Loucy (cell line): ENCODE measurements at regions not wholly inside any gene's neighbourhood (a gene's known extent, or its start where the extent isn't known, plus 50 kb on each side); places are given as distances from the start of the nearest gene placed in this dataset.
A peak's percentile ranks its signal among the peaks of the same experiment; 100 is the strongest.

Experiments
- H2AFZ ChIP-seq: fragments of 200-600 bp; sonication (generic); 2 replicates; pipeline ENCODE4 v1.6.0; 2016; ENCODE audit warnings: antibody characterized with exemption, mild to moderate bottlenecking, low read length, moderate library complexity
- H3F3A ChIP-seq: fragments of 200-600 bp; 2 replicates; pipeline ENCODE4 v1.6.0; 2016; ENCODE audit warnings: antibody characterized with exemption, low read depth, mild to moderate bottlenecking
- H3K27me3 ChIP-seq: fragments of 200-600 bp; sonication (generic); 2 replicates; pipeline ENCODE4 v1.6.1; 2014; ENCODE audit warnings: low read length, mild to moderate bottlenecking; ENCODE audit not compliant: insufficient read depth, poor library complexity, severe bottlenecking
- H3K36me3 ChIP-seq: fragments of 200-600 bp; sonication (generic); 2 replicates; pipeline ENCODE4 v1.6.1; 2016; ENCODE audit warnings: low read length; ENCODE audit not compliant: insufficient read depth
- H3K4me1 ChIP-seq: fragments of 200-600 bp; sonication (generic); 2 replicates; pipeline ENCODE4 v1.5.1; 2014; ENCODE audit warnings: low read length, mild to moderate bottlenecking; ENCODE audit not compliant: insufficient read depth, poor library complexity, severe bottlenecking
- H3K4me2 ChIP-seq: fragments of 200-600 bp; sonication (generic); 2 replicates; pipeline ENCODE4 v1.6.0; 2014; ENCODE audit warnings: antibody characterized with exemption, low read length, low read depth, mild to moderate bottlenecking; ENCODE audit not compliant: poor library complexity, severe bottlenecking
- H3K4me3 ChIP-seq: fragments of 200-600 bp; sonication (generic); 2 replicates; pipeline ENCODE4 v1.5.1; 2014; ENCODE audit warnings: low read length, mild to moderate bottlenecking, mixed read lengths; ENCODE audit not compliant: poor library complexity, severe bottlenecking
- H3K79me2 ChIP-seq: fragments of 200-600 bp; sonication (generic); 2 replicates; pipeline ENCODE4 v1.6.1; 2014; ENCODE audit warnings: low read length; ENCODE audit not compliant: insufficient read depth
- H3K9ac ChIP-seq: fragments of 200-600 bp; sonication (generic); 2 replicates; pipeline ENCODE4 v1.6.0; 2014; ENCODE audit warnings: mild to moderate bottlenecking, low read depth, low read length, moderate library complexity; ENCODE audit not compliant: poor library complexity, severe bottlenecking
- H3K9me2 ChIP-seq: fragments of 200-600 bp; sonication (generic); replicated peaks from 2 replicates; pipeline ENCODE4 v1.6.1; 2016; ENCODE audit warnings: low read depth, low read length, mixed read lengths
- H3K9me3 ChIP-seq: fragments of 200-600 bp; sonication (generic); 2 replicates; pipeline ENCODE4 v1.6.1; 2014; ENCODE audit warnings: mild to moderate bottlenecking, antibody characterized with exemption, low read length, low read depth; ENCODE audit not compliant: insufficient read depth
- H4K20me1 ChIP-seq: fragments of 200-600 bp; sonication (generic); 2 replicates; pipeline ENCODE4 v1.6.0; 2014; ENCODE audit warnings: antibody characterized with exemption, low read length, mild to moderate bottlenecking; ENCODE audit not compliant: insufficient read depth, poor library complexity, severe bottlenecking
- EZH2phosphoT487 ChIP-seq: fragments of 200-600 bp; IDR thresholded peaks from 2 replicates; pipeline ENCODE4 v1.6.1; 2018; ENCODE audit warnings: antibody characterized with exemption, mild to moderate bottlenecking, moderate library complexity, borderline replicate concordance
- TF ChIP-seq, protein P1 (sequence below): fragments of 200-600 bp; sonication (generic); conservative IDR thresholded peaks from 2 replicates; pipeline ENCODE4 v1.5.1; 2014; ENCODE audit warnings: mild to moderate bottlenecking, antibody characterized with exemption, low read length

DNA sequence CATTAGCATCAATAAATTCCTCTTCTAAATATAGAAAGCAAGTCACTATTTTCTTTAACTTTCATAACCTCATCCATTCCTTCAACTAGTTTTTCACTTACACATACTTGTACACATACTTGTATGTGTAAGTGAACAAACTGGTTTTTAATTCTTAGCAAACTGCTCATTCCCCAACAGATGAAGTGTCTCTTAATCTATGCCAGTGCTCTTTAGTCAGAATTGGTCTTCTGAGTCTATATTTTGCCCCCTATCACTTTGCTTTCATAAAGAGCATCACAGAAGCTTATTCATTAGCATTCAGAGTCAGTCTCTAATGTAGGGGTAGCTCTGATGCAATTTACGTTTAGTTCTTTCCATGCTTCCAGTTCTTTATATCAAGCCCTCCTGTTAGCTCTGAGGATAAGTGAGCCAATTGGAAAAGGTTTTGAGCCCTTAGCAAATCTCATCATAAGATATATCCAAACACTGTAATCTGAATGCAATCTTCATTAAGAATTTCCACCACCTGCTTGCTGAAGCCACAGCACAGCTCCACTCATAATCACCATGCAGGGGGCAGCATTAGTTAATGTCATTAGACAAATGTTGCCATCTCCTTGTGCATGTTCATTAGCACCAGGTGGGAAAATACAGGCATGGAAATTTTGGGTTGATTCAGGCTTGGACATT, 178.5 kb upstream of the SLC24A2 start:
- TF ChIP-seq, protein P1, sequence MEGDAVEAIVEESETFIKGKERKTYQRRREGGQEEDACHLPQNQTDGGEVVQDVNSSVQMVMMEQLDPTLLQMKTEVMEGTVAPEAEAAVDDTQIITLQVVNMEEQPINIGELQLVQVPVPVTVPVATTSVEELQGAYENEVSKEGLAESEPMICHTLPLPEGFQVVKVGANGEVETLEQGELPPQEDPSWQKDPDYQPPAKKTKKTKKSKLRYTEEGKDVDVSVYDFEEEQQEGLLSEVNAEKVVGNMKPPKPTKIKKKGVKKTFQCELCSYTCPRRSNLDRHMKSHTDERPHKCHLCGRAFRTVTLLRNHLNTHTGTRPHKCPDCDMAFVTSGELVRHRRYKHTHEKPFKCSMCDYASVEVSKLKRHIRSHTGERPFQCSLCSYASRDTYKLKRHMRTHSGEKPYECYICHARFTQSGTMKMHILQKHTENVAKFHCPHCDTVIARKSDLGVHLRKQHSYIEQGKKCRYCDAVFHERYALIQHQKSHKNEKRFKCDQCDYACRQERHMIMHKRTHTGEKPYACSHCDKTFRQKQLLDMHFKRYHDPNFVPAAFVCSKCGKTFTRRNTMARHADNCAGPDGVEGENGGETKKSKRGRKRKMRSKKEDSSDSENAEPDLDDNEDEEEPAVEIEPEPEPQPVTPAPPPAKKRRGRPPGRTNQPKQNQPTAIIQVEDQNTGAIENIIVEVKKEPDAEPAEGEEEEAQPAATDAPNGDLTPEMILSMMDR, result peak; percentile 63
- no peak for TF ChIP-seq EZH2phosphoT487
- H3K9me3 ChIP-seq, result no peaks in the 10 kb centered on the region
- H2AFZ ChIP-seq, result no peak overlapping the region
- H3K79me2 ChIP-seq, result no peaks in the 10 kb centered on the region
- no peak overlapping the region for H3K4me3 ChIP-seq
- H3K9ac ChIP-seq, result no peak overlapping the region
- H3K4me1 ChIP-seq, result no peaks in the 10 kb centered on the region
- H4K20me1 ChIP-seq, result no peaks in the 10 kb centered on the region
- no peaks in the 10 kb centered on the region for H3K36me3 ChIP-seq
- no peaks in the 10 kb centered on the region for H3K9me2 ChIP-seq
- no peaks in the 10 kb centered on the region for H3F3A ChIP-seq
- H3K4me2 ChIP-seq, result no peak overlapping the region
- no peaks in the 10 kb centered on the region for H3K27me3 ChIP-seq

DNA sequence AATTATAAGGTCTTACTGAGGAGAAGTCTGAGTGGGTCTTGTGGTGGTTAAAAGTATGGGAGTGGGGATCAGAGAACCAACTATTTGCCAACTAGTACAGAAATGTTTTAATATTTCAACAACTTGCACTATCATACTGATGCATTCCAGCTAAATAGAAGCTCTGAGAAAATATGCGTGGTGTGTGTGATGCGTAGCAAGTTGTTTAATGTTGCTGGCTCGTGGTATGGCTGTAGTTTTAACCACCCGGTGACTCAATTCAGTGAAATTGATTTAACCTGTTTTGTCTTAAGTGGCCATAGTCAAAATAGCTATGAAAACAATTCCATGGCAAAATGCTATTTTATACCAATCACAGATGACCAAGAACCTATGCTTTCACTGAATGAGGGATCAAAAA, 176.5 kb upstream of the SLC24A2 start:
- Histone ChIP-seq H2AFZ (no peak overlapping the region), H3K36me3 (no peaks in the 10 kb centered on the region), H3K4me3 (no peak overlapping the region), H3F3A (no peaks in the 10 kb centered on the region), H3K9me3 (no peaks in the 10 kb centered on the region), H3K27me3 (no peaks in the 10 kb centered on the region), H3K4me1 (no peaks in the 10 kb centered on the region), H3K9ac (no peak overlapping the region), H3K9me2 (no peaks in the 10 kb centered on the region), H4K20me1 (no peaks in the 10 kb centered on the region), H3K79me2 (no peaks in the 10 kb centered on the region), H3K4me2 (no peak overlapping the region)
- TF ChIP-seq EZH2phosphoT487, result no peak
- TF ChIP-seq, protein P1, result no peak

DNA sequence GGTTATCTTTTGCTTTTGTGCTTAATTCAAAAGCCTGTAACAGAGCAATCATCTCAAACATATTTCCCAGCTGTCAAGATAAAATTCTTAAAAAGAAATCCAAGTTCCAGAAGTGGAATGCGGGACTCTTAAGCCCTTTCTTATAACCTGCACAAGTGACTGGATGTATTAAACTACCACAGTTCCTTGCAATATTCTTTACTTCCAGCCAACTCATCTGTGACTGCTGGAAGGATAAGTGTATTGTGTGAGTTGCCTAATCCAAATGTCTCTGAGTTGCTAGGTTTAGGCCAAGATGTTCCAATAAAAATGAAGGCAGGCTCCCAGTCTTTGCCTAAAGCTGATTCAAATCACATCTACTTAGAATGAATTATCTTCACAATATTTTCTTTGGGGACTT, 159.2 kb upstream of the SLC24A2 start:
- no peaks in the 10 kb centered on the region for H3K36me3 ChIP-seq
- no peak for TF ChIP-seq EZH2phosphoT487
- TF ChIP-seq, protein P1, result no peak
- H3K9ac ChIP-seq, result no peak overlapping the region
- H3K27me3 ChIP-seq, result no peaks in the 10 kb centered on the region
- no peak overlapping the region for H3K4me3 ChIP-seq
- no peaks in the 10 kb centered on the region for H3K9me2 ChIP-seq
- no peaks in the 10 kb centered on the region for H3K9me3 ChIP-seq
- H3K4me1 ChIP-seq, result peaks cover 5% of the 10 kb centered on the region
- H2AFZ ChIP-seq, result no peak overlapping the region
- H3K79me2 ChIP-seq, result no peaks in the 10 kb centered on the region
- no peaks in the 10 kb centered on the region for H4K20me1 ChIP-seq
- H3F3A ChIP-seq, result no peaks in the 10 kb centered on the region
- H3K4me2 ChIP-seq, result no peak overlapping the region
